PFSK-1 (cell line): ENCODE measurements at regions not wholly inside any gene's neighbourhood (a gene's known extent, or its start where the extent isn't known, plus 50 kb on each side); places are given as distances from the start of the nearest gene placed in this dataset.

Experiments used
- FOXP2 ChIP-seq: optimal IDR thresholded peaks from 2 replicates; pipeline ENCODE3; 2011; ENCODE audit warnings: borderline replicate concordance, control low read depth, inconsistent platforms; ENCODE audit not compliant: insufficient read depth; ENCODE audit errors: extremely low read length, extremely low read depth
- POLR2AphosphoS5 ChIP-seq: IDR thresholded peaks from 2 replicates; pipeline ENCODE4 v1.6.1; 2012; ENCODE audit warnings: low read depth, mild to moderate bottlenecking, control low read depth, low read length, moderate library complexity
- SIN3A ChIP-seq: IDR thresholded peaks from 2 replicates; pipeline ENCODE4 v1.6.1; 2012; ENCODE audit warnings: mild to moderate bottlenecking, low read length, moderate library complexity, borderline replicate concordance; ENCODE audit not compliant: insufficient read depth
- TAF1 ChIP-seq: IDR thresholded peaks from 2 replicates; pipeline ENCODE4 v1.6.1; 2012; ENCODE audit warnings: low read length, control low read depth, borderline replicate concordance; ENCODE audit not compliant: insufficient read depth
- TF ChIP-seq, protein P1 (sequence below), 2 experiments: IDR thresholded peaks; 2 replicates each; pipeline versions ENCODE4 v1.6.1 to v1.8.0; 2011 to 2012; ENCODE audit warnings: low read depth in 2 of 2, low read length in 2 of 2, control low read depth in 1 of 2, inconsistent platforms in 1 of 2, mild to moderate bottlenecking in 1 of 2, moderate library complexity in 1 of 2; ENCODE audit not compliant: insufficient read depth in 1 of 2

DNA sequence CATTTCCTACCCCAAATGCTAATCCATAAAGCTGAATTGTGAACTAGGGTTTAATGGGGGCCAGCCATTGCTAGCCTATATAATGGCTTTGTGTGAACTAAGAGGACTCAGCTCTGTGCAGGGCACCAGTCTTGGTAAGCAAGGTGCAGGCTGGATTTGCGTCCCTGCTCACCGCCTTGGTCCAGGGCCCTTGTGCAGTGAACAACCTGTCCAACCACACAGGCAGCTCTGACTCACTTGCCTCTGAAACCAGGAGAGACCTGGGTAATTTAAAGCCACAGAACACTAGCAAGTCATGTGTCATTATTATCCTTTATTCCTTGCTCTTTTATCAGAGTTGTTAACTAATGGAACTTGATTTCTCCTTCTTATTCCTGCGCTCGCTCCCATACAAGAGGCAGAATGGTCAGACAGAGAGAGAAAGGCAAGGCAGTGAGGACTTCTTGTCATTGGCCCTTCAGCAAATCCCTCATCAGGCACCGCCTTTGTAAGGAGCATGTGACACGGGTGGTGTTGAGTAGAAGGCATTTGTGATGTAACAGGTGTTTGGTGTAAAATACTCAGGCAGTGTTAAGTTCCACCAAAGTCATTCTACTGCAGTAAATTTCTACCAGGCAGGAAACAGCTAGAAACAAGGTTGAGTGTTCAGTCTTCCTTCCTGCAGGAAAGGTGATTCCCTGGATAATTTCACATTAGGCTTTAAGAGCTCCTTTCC lies 67.3 kb upstream of the OLIG2 start:
- TF ChIP-seq, protein P1, sequence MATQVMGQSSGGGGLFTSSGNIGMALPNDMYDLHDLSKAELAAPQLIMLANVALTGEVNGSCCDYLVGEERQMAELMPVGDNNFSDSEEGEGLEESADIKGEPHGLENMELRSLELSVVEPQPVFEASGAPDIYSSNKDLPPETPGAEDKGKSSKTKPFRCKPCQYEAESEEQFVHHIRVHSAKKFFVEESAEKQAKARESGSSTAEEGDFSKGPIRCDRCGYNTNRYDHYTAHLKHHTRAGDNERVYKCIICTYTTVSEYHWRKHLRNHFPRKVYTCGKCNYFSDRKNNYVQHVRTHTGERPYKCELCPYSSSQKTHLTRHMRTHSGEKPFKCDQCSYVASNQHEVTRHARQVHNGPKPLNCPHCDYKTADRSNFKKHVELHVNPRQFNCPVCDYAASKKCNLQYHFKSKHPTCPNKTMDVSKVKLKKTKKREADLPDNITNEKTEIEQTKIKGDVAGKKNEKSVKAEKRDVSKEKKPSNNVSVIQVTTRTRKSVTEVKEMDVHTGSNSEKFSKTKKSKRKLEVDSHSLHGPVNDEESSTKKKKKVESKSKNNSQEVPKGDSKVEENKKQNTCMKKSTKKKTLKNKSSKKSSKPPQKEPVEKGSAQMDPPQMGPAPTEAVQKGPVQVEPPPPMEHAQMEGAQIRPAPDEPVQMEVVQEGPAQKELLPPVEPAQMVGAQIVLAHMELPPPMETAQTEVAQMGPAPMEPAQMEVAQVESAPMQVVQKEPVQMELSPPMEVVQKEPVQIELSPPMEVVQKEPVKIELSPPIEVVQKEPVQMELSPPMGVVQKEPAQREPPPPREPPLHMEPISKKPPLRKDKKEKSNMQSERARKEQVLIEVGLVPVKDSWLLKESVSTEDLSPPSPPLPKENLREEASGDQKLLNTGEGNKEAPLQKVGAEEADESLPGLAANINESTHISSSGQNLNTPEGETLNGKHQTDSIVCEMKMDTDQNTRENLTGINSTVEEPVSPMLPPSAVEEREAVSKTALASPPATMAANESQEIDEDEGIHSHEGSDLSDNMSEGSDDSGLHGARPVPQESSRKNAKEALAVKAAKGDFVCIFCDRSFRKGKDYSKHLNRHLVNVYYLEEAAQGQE (IDR thresholded peaks at IDR 0.05; ENCODE audit: insufficient read depth in 1 of 2, low read depth in 2 of 2, low read length in 2 of 2), result no peak
- TF ChIP-seq POLR2AphosphoS5 (no peak), TAF1 (no peak), SIN3A (no peak), FOXP2 (no peak)
